GM12878 (cell line): ENCODE measurements at regions not wholly inside any gene's neighbourhood (a gene's known extent, or its start where the extent isn't known, plus 50 kb on each side); places are given as distances from the start of the nearest gene placed in this dataset.
A peak's percentile ranks its signal among the peaks of the same experiment; 100 is the strongest.
"Not testable (repeated sequence)": the region's sequence is repeated elsewhere in the genome, so short reads cannot be mapped to it uniquely, and the experiment has no call there.

Experiments used
- ATAC-seq: fragments of 200-7000 bp; cut with Tn5 transposase; 3 replicates; pipeline ENCODE4 v1.9.1; 2020; ENCODE audit warnings: mild to moderate bottlenecking, moderate library complexity
- BruUV-seq: library from RNA; stranded (reverse); fragments of 400-500 nt; replicated peaks from 2 replicates; lab custom pipeline; 2021; lab: Mats Ljungman, UMichigan
- CTCF ChIA-PET: fragments of 300-600 bp; sonication (Branson Sonifier 250); formaldehyde crosslinking; extraction: SDS; loops from one replicate; lab custom pipeline; 2021; ENCODE audit warnings: inconsistent platforms; lab: Yijun Ruan, JAX
- POLR2A ChIA-PET: fragments of 350-600 bp; formaldehyde crosslinking; extraction: SDS; loops from one replicate; lab custom pipeline; 2021; ENCODE audit warnings: inconsistent platforms; lab: Charles Lee
- RAD21 ChIA-PET: fragments of 300-600 bp; sonication (Branson Sonifier 250); formaldehyde crosslinking; loops from one replicate; lab custom pipeline; 2023; ENCODE audit warnings: antibody characterized with exemption; ENCODE audit not compliant: unreplicated experiment; lab: Charles Lee
- SMC1A ChIA-PET: fragments of 300-600 bp; sonication (Branson Sonifier 250); formaldehyde crosslinking; loops from one replicate; lab custom pipeline; 2023; ENCODE audit not compliant: unreplicated experiment, uncharacterized antibody; lab: Charles Lee
- DNase-seq: peaks from one replicate; pipeline ENCODE4 v3.0.0-alpha.2; 2011; ENCODE audit warnings: low read depth, low spot score
- FAIRE-seq: peaks from 3 replicates; lab custom pipeline; 2011; peaks lifted over from hg19 to GRCh38; lab: Jason Lieb, UNC
- H2AFZ ChIP-seq: 2 replicates; pipeline ENCODE4 v1.6.0; 2011; ENCODE audit warnings: low read depth, low read length, control low read depth; ENCODE audit not compliant: control insufficient read depth
- H3K27ac ChIP-seq: 2 replicates; pipeline ENCODE4 v1.5.1; 2011; ENCODE audit warnings: control low read depth; ENCODE audit not compliant: control insufficient read depth, insufficient read depth
- H3K27me3 ChIP-seq, 2 experiments: replicated peaks in 1 of 2; 2 replicates each; pipeline versions ENCODE4 v1.6.0 to v1.6.1; 2011; ENCODE audit warnings: low read length in 1 of 2; ENCODE audit not compliant: control insufficient read depth in 2 of 2, insufficient read depth in 2 of 2
- H3K36me3 ChIP-seq, 2 experiments: 2 replicates each; pipeline ENCODE4 v1.5.1; 2011; ENCODE audit warnings: low read length in 1 of 2; ENCODE audit not compliant: control insufficient read depth in 2 of 2, insufficient read depth in 2 of 2
- H3K4me1 ChIP-seq: 2 replicates; pipeline ENCODE4 v1.6.1; 2011; ENCODE audit warnings: mild to moderate bottlenecking, low read length, moderate library complexity, mixed read lengths; ENCODE audit not compliant: control insufficient read depth, insufficient read depth
- H3K4me2 ChIP-seq: 2 replicates; pipeline ENCODE4 v1.6.0; 2011; ENCODE audit warnings: control low read depth; ENCODE audit not compliant: control insufficient read depth, insufficient read depth
- H3K4me3 ChIP-seq: fragments of 200-600 bp; sonication (generic); 2 replicates; pipeline ENCODE4 v1.5.1; 2016
- H3K79me2 ChIP-seq: 2 replicates; pipeline ENCODE4 v1.6.0; 2011; ENCODE audit warnings: low read length; ENCODE audit not compliant: control insufficient read depth, insufficient read depth
- H3K9ac ChIP-seq: 2 replicates; pipeline ENCODE4 v1.8.0; 2011; ENCODE audit warnings: low read length, control low read depth, mixed read lengths; ENCODE audit not compliant: control insufficient read depth, insufficient read depth
- H3K9me3 ChIP-seq: replicated peaks from 3 replicates; pipeline ENCODE4 v1.5.1; 2011; ENCODE audit warnings: mild to moderate bottlenecking, low read length; ENCODE audit not compliant: control insufficient read depth, insufficient read depth
- H4K20me1 ChIP-seq: 2 replicates; pipeline ENCODE4 v1.6.0; 2011; ENCODE audit not compliant: control insufficient read depth, insufficient read depth
- ATF7 ChIP-seq: fragments of 450-650 bp; IDR thresholded peaks from 2 replicates; pipeline ENCODE4 v1.6.1; 2016; ENCODE audit warnings: low read depth, mild to moderate bottlenecking
- BCL11A ChIP-seq: IDR thresholded peaks from 2 replicates; pipeline ENCODE4 v1.6.1; 2011; ENCODE audit warnings: low read depth, low read length
- BHLHE40 ChIP-seq, 2 experiments: fragments of 450-650 bp in 1 of 2; IDR thresholded peaks; 2 replicates each; pipeline ENCODE4 v1.6.1; 2011 to 2017; ENCODE audit warnings: low read depth in 2 of 2, borderline replicate concordance in 1 of 2, improper control_type of control experiment in 1 of 2, low read length in 1 of 2, mild to moderate bottlenecking in 1 of 2
- CBFB ChIP-seq: IDR thresholded peaks from 2 replicates; pipeline ENCODE4 v1.6.1; 2016; ENCODE audit warnings: antibody characterized with exemption, low read depth
- CBX3 ChIP-seq: fragments of 200-600 bp; sonication (generic); IDR thresholded peaks from 2 replicates; pipeline ENCODE4 v1.6.1; 2016; ENCODE audit warnings: low read depth, borderline replicate concordance
- DPF2 ChIP-seq: fragments of 450-650 bp; IDR thresholded peaks from 2 replicates; pipeline ENCODE4 v1.6.1; 2017; ENCODE audit warnings: mild to moderate bottlenecking
- EED ChIP-seq: sonication (generic); IDR thresholded peaks from 2 replicates; pipeline ENCODE4 v1.6.1; 2016; ENCODE audit warnings: antibody characterized with exemption, low read depth
- EGR1 ChIP-seq, 2 experiments: IDR thresholded peaks; 1 replicate in 1 of 2; 2 replicates in 1 of 2; pipeline ENCODE4 v1.6.1; 2011 to 2012; ENCODE audit warnings: low read depth in 2 of 2, low read length in 2 of 2, borderline replicate concordance in 1 of 2, mild to moderate bottlenecking in 1 of 2, moderate library complexity in 1 of 2
- EP300 ChIP-seq, 2 experiments: fragments of 150-350 bp in 1 of 2; IDR thresholded peaks; 2 replicates each; pipeline ENCODE4 v1.6.1; 2011 to 2012; ENCODE audit warnings: low read depth in 2 of 2, low read length in 2 of 2, borderline replicate concordance in 1 of 2, improper control_type of control experiment in 1 of 2, inconsistent platforms in 1 of 2; ENCODE audit not compliant: control insufficient read depth in 1 of 2
- IKZF2 ChIP-seq, 2 experiments: fragments of 450-650 bp; IDR thresholded peaks; 2 replicates each; pipeline ENCODE4 v1.6.1; 2017; ENCODE audit warnings: mild to moderate bottlenecking in 2 of 2, moderate library complexity in 2 of 2
- KDM1A ChIP-seq: fragments of 200-600 bp; sonication (generic); IDR thresholded peaks from 2 replicates; pipeline ENCODE4 v1.6.1; 2016; ENCODE audit warnings: borderline replicate concordance
- MTA2 ChIP-seq: fragments of 450-650 bp; IDR thresholded peaks from 2 replicates; pipeline ENCODE4 v1.6.1; 2016; ENCODE audit warnings: low read depth, mild to moderate bottlenecking, moderate library complexity
- MTA3 ChIP-seq: IDR thresholded peaks from 2 replicates; pipeline ENCODE4 v1.6.1; 2012; ENCODE audit warnings: low read length, inconsistent platforms, borderline replicate concordance
- NBN ChIP-seq: fragments of 450-650 bp; IDR thresholded peaks from 2 replicates; pipeline ENCODE4 v1.6.1; 2016
- NFIC ChIP-seq: IDR thresholded peaks from 2 replicates; pipeline ENCODE4 v1.6.1; 2012; ENCODE audit warnings: low read depth, mild to moderate bottlenecking, inconsistent platforms, low read length, moderate library complexity
- NR2F1 ChIP-seq: fragments of 450-650 bp; conservative IDR thresholded peaks from 2 replicates; pipeline ENCODE4 v1.6.1; 2017; ENCODE audit warnings: mild to moderate bottlenecking
- PAX8 ChIP-seq: fragments of 450-650 bp; IDR thresholded peaks from 2 replicates; pipeline ENCODE4 v1.6.1; 2017; ENCODE audit warnings: mild to moderate bottlenecking, moderate library complexity
- POLR2AphosphoS5 ChIP-seq: IDR thresholded peaks from 2 replicates; pipeline ENCODE4 v1.6.1; 2011; ENCODE audit warnings: mild to moderate bottlenecking, low read length, inconsistent platforms
- POU2F2 ChIP-seq: IDR thresholded peaks from 3 replicates; pipeline ENCODE4 v1.6.1; 2011; ENCODE audit warnings: low read depth, mild to moderate bottlenecking, low read length, borderline replicate concordance
- RUNX3 ChIP-seq: IDR thresholded peaks from 2 replicates; pipeline ENCODE4 v1.6.1; 2012; ENCODE audit warnings: low read length, inconsistent platforms
- SMAD5 ChIP-seq: IDR thresholded peaks from 2 replicates; pipeline ENCODE4 v1.6.1; 2016; ENCODE audit warnings: antibody characterized with exemption, low read depth
- WGBS: methylation state at CpG from one replicate; pipeline ENCODE4 v1.1.6; 2016; ENCODE audit warnings: low lambda C conversion rate; ENCODE audit not compliant: insufficient replicate concordance, insufficient coverage; ENCODE audit errors: missing lambda C conversion rate; 5-methylcytosine and 5-hydroxymethylcytosine counted together
- in situ Hi-C: fragments of 300-500 bp; cut with MboI; formaldehyde crosslinking; loops from 9 replicates; pipeline ENCODE4 v1.14.3; 2018; ENCODE audit warnings: mixed read lengths
- intact Hi-C: fragments of 100-400 bp; cut with micrococcal nuclease; formaldehyde crosslinking; loops from one replicate; pipeline ENCODE4 v1.14.2; 2022; ENCODE audit not compliant: unreplicated experiment
- TF ChIP-seq, protein P1 (sequence below): fragments of 450-650 bp; IDR thresholded peaks from 2 replicates; pipeline ENCODE4 v1.6.1; 2016; ENCODE audit warnings: mild to moderate bottlenecking
- TF ChIP-seq, protein P2 (sequence below): IDR thresholded peaks from 2 replicates; pipeline ENCODE4 v1.6.1; 2011; ENCODE audit warnings: borderline replicate concordance, low read depth, mild to moderate bottlenecking, moderate library complexity, low read length; ENCODE audit not compliant: insufficient read depth, poor library complexity, severe bottlenecking

DNA sequence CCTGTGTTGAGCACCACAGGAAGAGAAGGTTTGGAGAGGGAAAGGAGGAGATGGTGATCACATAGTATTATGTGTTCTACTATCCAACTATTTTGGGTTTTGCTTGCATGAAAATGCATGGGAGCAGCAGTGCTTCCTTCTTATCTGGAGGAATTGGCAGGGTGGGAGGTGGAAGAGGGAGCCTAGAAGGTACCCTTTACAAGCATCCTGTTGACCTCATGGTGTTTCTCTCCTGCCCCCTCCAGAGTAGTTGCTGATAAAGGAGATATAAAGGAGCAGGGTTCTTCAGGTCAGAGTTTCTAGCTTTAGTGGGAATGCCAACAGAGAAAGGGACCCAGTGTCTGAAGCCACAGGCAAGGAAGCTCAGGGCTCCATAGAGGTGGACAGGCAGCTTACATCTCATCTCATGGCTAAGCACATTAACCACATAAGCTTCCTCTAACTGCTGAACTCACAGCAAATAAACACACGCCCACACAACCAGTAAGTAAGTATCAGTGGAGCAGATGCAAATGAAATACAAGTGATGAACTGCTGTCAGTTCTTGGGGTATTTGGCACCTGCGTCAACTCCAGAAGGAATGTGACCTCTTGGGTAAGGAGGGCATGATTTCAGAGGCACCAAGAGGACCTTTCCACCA, 174.2 kb upstream of the SLC38A2 start:
- DNase-seq = peak; percentile 25

DNA sequence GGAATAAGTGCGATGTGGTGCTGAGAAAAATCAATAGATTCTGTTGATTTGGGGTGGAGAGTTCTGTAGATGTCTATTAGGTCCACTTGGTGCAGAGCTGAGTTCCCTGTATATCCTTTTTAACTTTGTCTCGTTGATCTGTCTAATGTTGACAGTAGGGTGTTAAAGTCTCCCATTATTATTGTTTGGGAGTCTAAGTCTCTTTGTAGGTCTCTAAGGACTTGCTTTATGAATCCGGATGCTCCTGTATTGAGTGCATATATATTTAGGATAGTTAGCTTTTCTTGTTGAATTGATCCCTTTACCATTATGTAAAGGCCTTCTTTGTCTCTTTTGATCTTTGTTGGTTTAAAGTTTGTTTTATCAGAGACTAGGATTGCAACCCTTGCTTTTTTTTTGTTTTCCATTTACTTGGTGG, 170.8 kb upstream of the SLC38A2 start:
- intact Hi-C loops, H3K4me3 ChIP-seq, CTCF ChIA-PET, FAIRE-seq, H2AFZ ChIP-seq, H3K4me1 ChIP-seq, H3K9me3 ChIP-seq, H3K9ac ChIP-seq, BruUV-seq, H3K27ac ChIP-seq, RAD21 ChIA-PET, ATAC-seq, H3K4me2 ChIP-seq, H4K20me1 ChIP-seq, H3K36me3 ChIP-seq, H3K27me3 ChIP-seq, in situ Hi-C loops, DNase-seq, H3K79me2 ChIP-seq: not testable (repeated sequence)
- ChIA-PET SMC1A (interaction anchor here (0.5 to 1.8 kb wide), 2 partner anchors 57 to 115 kb away, joined by 3 to 5 read pairs; no protein-coding TSS in a partner anchor), POLR2A (interaction anchor here (0.7 kb wide), 1 partner anchor 86 kb away, joined by 3 read pairs; no protein-coding TSS in a partner anchor)
- 93% methylated on average over 3 of the region's 3 CpGs for WGBS

More for the DNA sequence above, 174.2 kb upstream of the SLC38A2 start:
- H3K4me1 ChIP-seq = peaks cover 13% of the 10 kb centered on the region
- H3K27ac ChIP-seq = no peak overlapping the region
- H3K4me2 ChIP-seq = no peak overlapping the region
- TF ChIP-seq POLR2AphosphoS5 (no peak), NR2F1 (peak; percentile 45; the same call in 1 of the 2 replicates), CBX3 (no peak), DPF2 (0 out of 2 replicates have a peak, but pooled peaks have one; percentile 24), RUNX3 (peak; percentile 92), NFIC (peak; percentile 40; the same call in 1 of the 2 replicates), IKZF2 (IDR thresholded peaks at IDR 0.05) (peak; percentile 52 to 61; a peak in 2 of 4 replicates), KDM1A (no peak), MTA2 (0 out of 2 replicates have a peak, but pooled peaks have one; percentile 30), SMAD5 (no peak), MTA3 (peak; percentile 52; the same call in 1 of the 2 replicates), BCL11A (no peak), PAX8 (no peak), EP300 (IDR thresholded peaks at IDR 0.05; ENCODE audit: borderline replicate concordance in 1 of 2, control insufficient read depth in 1 of 2, low read depth in 2 of 2, low read length in 2 of 2) (peak; percentile 22 to 35; a peak in 1 of 4 replicates), BHLHE40 (IDR thresholded peaks at IDR 0.05; ENCODE audit: borderline replicate concordance in 1 of 2, low read depth in 2 of 2, low read length in 1 of 2) (0 out of 4 replicates have a peak, but pooled peaks have one; percentile 14 to 31), ATF7 (peak; percentile 30; the same call in 1 of the 2 replicates), POU2F2 (0 out of 3 replicates have a peak, but pooled peaks have one; percentile 60), CBFB (peak; percentile 62; the same call in 1 of the 2 replicates), EED (peak; percentile 15; the same call in 1 of the 2 replicates), EGR1 (IDR thresholded peaks at IDR 0.05; ENCODE audit: borderline replicate concordance in 1 of 2, low read depth in 2 of 2, low read length in 2 of 2) (peak in 1 of 2 experiments; percentile 89; a peak in 2 of 3 replicates), NBN (0 out of 2 replicates have a peak, but pooled peaks have one; percentile 34)
- TF ChIP-seq, protein P1, sequence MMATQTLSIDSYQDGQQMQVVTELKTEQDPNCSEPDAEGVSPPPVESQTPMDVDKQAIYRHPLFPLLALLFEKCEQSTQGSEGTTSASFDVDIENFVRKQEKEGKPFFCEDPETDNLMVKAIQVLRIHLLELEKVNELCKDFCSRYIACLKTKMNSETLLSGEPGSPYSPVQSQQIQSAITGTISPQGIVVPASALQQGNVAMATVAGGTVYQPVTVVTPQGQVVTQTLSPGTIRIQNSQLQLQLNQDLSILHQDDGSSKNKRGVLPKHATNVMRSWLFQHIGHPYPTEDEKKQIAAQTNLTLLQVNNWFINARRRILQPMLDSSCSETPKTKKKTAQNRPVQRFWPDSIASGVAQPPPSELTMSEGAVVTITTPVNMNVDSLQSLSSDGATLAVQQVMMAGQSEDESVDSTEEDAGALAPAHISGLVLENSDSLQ = peak; percentile 55
- TF ChIP-seq, protein P2, sequence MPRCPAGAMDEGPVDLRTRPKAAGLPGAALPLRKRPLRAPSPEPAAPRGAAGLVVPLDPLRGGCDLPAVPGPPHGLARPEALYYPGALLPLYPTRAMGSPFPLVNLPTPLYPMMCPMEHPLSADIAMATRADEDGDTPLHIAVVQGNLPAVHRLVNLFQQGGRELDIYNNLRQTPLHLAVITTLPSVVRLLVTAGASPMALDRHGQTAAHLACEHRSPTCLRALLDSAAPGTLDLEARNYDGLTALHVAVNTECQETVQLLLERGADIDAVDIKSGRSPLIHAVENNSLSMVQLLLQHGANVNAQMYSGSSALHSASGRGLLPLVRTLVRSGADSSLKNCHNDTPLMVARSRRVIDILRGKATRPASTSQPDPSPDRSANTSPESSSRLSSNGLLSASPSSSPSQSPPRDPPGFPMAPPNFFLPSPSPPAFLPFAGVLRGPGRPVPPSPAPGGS = no peak
- in situ Hi-C loops (no loop called here), intact Hi-C loops (no loop called here)
- H3K79me2 ChIP-seq = no peaks in the 10 kb centered on the region
- no peaks in the 10 kb centered on the region for H4K20me1 ChIP-seq
- no peaks in the 10 kb centered on the region for H3K27me3 ChIP-seq
- H2AFZ ChIP-seq = no peak overlapping the region
- H3K36me3 ChIP-seq = no peaks in the 10 kb centered on the region; a peak in 1 of 4 replicates
- POLR2A ChIA-PET = interaction anchor here (0.7 to 1.5 kb wide), 4 partner anchors 25 to 77 kb away, joined by 3 to 4 read pairs (median 4); no protein-coding TSS in a partner anchor
- ATAC-seq (peak; percentile 93), FAIRE-seq (peak; percentile 73)
- CTCF ChIA-PET = interaction anchor here (0.7 to 1.2 kb wide), 4 partner anchors 8 to 179 kb away, joined by 3 to 4 read pairs (median 3); no protein-coding TSS in a partner anchor
- RAD21 ChIA-PET = interaction anchor here (0.7 to 2.0 kb wide), 7 partner anchors 12 to 176 kb away, joined by 3 to 6 read pairs (median 3); no protein-coding TSS in a partner anchor
- 23% methylated on average over 2 of the region's 2 CpGs for WGBS
- no peak overlapping the region for H3K9ac ChIP-seq
- BruUV-seq = no TSS peak
- SMC1A ChIA-PET = interaction anchor here (0.5 to 2.5 kb wide), 13 partner anchors 8 to 366 kb away, joined by 3 to 11 read pairs (median 4); no protein-coding TSS in a partner anchor
- no peaks in the 10 kb centered on the region; the same call in 1 of the 3 replicates for H3K9me3 ChIP-seq
- H3K4me3 ChIP-seq = no peak overlapping the region
